Stimulated activated naive CD4-positive, alpha-beta T cell treated with Interleukin-2 at 50 U/mL for 16 hours (primary cell): ENCODE measurements at regions not wholly inside any gene's neighbourhood (a gene's known extent, or its start where the extent isn't known, plus 50 kb on each side); places are given as distances from the start of the nearest gene placed in this dataset.
"Not testable (repeated sequence)": the region's sequence is repeated elsewhere in the genome, so short reads cannot be mapped to it uniquely, and the experiment has no call there.

Source experiments
- DNase-seq: peaks from one replicate; lab custom pipeline; 2025; lab: John Stamatoyannopoulos, UW

GRCh38 chr9:117775591-117775990 lies 71.4 kb downstream of the TLR4 start:
- DNase-seq = no peak

GRCh38 chr9:117777823-117778222 lies 73.6 kb downstream of the TLR4 start:
- no peak for DNase-seq

GRCh38 chr9:117779760-117780159 lies 75.6 kb downstream of the TLR4 start:
- no peak for DNase-seq

GRCh38 chr9:117782931-117783788 lies 79.0 kb downstream of the TLR4 start:
- DNase-seq = peak; percentile 11

- DNase-seq = peak; percentile 2
Measured at GRCh38 chr9:117783828-117784227, 79.6 kb downstream of the TLR4 start.

- no peak for DNase-seq
Measured at GRCh38 chr9:117784996-117785395, 80.8 kb downstream of the TLR4 start.

- DNase-seq = no peak
Measured at GRCh38 chr9:117787746-117788145, 83.5 kb downstream of the TLR4 start.

GRCh38 chr9:117795271-117795670 lies 91.1 kb downstream of the TLR4 start:
- DNase-seq = no peak

- no peak for DNase-seq
Measured at GRCh38 chr9:117796681-117797080, 92.5 kb downstream of the TLR4 start.

- DNase-seq = no peak
Measured at GRCh38 chr9:117800389-117800788, 96.2 kb downstream of the TLR4 start.

GRCh38 chr9:117809751-117810150 lies 105.5 kb downstream of the TLR4 start:
- DNase-seq = no peak

- DNase-seq = no peak
Measured at GRCh38 chr9:117815315-117815714, 111.1 kb downstream of the TLR4 start.

GRCh38 chr9:117815948-117816347 lies 111.7 kb downstream of the TLR4 start:
- no peak for DNase-seq

GRCh38 chr9:117821954-117822353 lies 117.8 kb downstream of the TLR4 start:
- DNase-seq = no peak

GRCh38 chr9:117823576-117823975 lies 119.4 kb downstream of the TLR4 start:
- no peak for DNase-seq

- DNase-seq = peak; percentile 3
Measured at GRCh38 chr9:117825609-117826347, 121.6 kb downstream of the TLR4 start.

- DNase-seq = no peak
Measured at GRCh38 chr9:117826837-117827236, 122.6 kb downstream of the TLR4 start.

GRCh38 chr9:117827456-117827855 lies 123.3 kb downstream of the TLR4 start:
- no peak for DNase-seq

- no peak for DNase-seq
Measured at GRCh38 chr9:117828466-117828865, 124.3 kb downstream of the TLR4 start.

- DNase-seq = no peak
Measured at GRCh38 chr9:117835798-117836197, 131.6 kb downstream of the TLR4 start.

GRCh38 chr9:117839862-117840261 lies 135.7 kb downstream of the TLR4 start:
- DNase-seq = no peak

- not testable (repeated sequence) for DNase-seq
Measured at GRCh38 chr9:117851836-117852461, 147.7 kb downstream of the TLR4 start.

- no peak for DNase-seq
Measured at GRCh38 chr9:117858561-117858960, 154.4 kb downstream of the TLR4 start.
